ENCODE measurements at regions not wholly inside any gene's neighbourhood (a gene's known extent, or its start where the extent isn't known, plus 50 kb on each side); places are given as distances from the start of the nearest gene placed in this dataset.

GRCh38 chr4:129371065-129371464 lies 275.1 kb downstream of the C4orf33 start:
- H3K36me3 ChIP-seq (replicated peaks in 1 of 2; ENCODE audit: control insufficient read depth in 1 of 2, insufficient read depth in 2 of 2, low read length in 2 of 2), result no peaks in the 10 kb centered on the region
- H4K20me1 ChIP-seq (ENCODE audit: insufficient read depth, low read length), result no peaks in the 10 kb centered on the region
- no peaks in the 10 kb centered on the region for H3K4me1 ChIP-seq (ENCODE audit: control insufficient read depth in 1 of 2, insufficient read depth in 2 of 2, low read length in 2 of 2)
- H3K27ac ChIP-seq (ENCODE audit: low read depth in 1 of 2, low read length in 2 of 2), result no peak overlapping the region
- no peak overlapping the region for H2AFZ ChIP-seq (ENCODE audit: insufficient read depth, low read depth, low read length, poor library complexity, severe bottlenecking)
- H3K4me3 ChIP-seq (replicated peaks in 1 of 3; ENCODE audit: low read depth in 2 of 3, low read length in 3 of 3), result no peak overlapping the region
- peaks cover 0 to 7% of the 10 kb centered on the region in 2 donors for H3K27me3 ChIP-seq (ENCODE audit: control insufficient read depth in 2 of 2, insufficient read depth in 2 of 2, low read length in 2 of 2)
- TF ChIP-seq, protein P1, sequence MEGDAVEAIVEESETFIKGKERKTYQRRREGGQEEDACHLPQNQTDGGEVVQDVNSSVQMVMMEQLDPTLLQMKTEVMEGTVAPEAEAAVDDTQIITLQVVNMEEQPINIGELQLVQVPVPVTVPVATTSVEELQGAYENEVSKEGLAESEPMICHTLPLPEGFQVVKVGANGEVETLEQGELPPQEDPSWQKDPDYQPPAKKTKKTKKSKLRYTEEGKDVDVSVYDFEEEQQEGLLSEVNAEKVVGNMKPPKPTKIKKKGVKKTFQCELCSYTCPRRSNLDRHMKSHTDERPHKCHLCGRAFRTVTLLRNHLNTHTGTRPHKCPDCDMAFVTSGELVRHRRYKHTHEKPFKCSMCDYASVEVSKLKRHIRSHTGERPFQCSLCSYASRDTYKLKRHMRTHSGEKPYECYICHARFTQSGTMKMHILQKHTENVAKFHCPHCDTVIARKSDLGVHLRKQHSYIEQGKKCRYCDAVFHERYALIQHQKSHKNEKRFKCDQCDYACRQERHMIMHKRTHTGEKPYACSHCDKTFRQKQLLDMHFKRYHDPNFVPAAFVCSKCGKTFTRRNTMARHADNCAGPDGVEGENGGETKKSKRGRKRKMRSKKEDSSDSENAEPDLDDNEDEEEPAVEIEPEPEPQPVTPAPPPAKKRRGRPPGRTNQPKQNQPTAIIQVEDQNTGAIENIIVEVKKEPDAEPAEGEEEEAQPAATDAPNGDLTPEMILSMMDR (IDR thresholded peaks at IDR 0.05), result no peak
- H3K79me2 ChIP-seq (ENCODE audit: insufficient read depth, low read length), result no peaks in the 10 kb centered on the region
- intact Hi-C loops (cut with micrococcal nuclease), result no loop called here
- H3K27me3 Mint-ChIP-seq (ENCODE audit: low read depth in 3 of 3), result peaks cover 2 to 11% (median 6%) of the 10 kb centered on the region in 3 donors
- no peak for DNase-seq
- no peaks in the 10 kb centered on the region for H3K9me3 Mint-ChIP-seq
- WGBS (ENCODE audit: insufficient coverage), result no CpG with 5 or more reads among the region's 4 CpGs
- no peak overlapping the region for H3K4me3 Mint-ChIP-seq
- H3K9me3 ChIP-seq (replicated peaks in 1 of 2; ENCODE audit: control insufficient read depth in 1 of 2, insufficient read depth in 1 of 2, low read length in 2 of 2), result no peaks in the 10 kb centered on the region
- no peak overlapping the region for H3K9ac ChIP-seq (ENCODE audit: insufficient read depth, low read length, poor library complexity, severe bottlenecking)
- no peaks in the 10 kb centered on the region for H3K36me3 Mint-ChIP-seq
- H3K4me2 ChIP-seq (replicated peaks; ENCODE audit: extremely low read depth, low read length, poor library complexity, severe bottlenecking), result no peak overlapping the region
- H3K27ac Mint-ChIP-seq, result no peak overlapping the region
- H3K4me1 Mint-ChIP-seq, result peaks cover under 1% of the 10 kb centered on the region

GRCh38 chr4:129371926-129372325 lies 276.0 kb downstream of the C4orf33 start:
- no peaks in the 10 kb centered on the region for H3K79me2 ChIP-seq (ENCODE audit: insufficient read depth, low read length)
- no peaks in the 10 kb centered on the region for H3K9me3 ChIP-seq (replicated peaks in 1 of 2; ENCODE audit: control insufficient read depth in 1 of 2, insufficient read depth in 1 of 2, low read length in 2 of 2)
- Mint-ChIP-seq H3K4me3 (no peak overlapping the region), H3K27ac (no peak overlapping the region), H3K27me3 (ENCODE audit: low read depth in 3 of 3) (peaks cover 2 to 11% (median 6%) of the 10 kb centered on the region in 3 donors), H3K4me1 (no peaks in the 10 kb centered on the region), H3K36me3 (no peaks in the 10 kb centered on the region), H3K9me3 (no peaks in the 10 kb centered on the region)
- no peaks in the 10 kb centered on the region for H3K36me3 ChIP-seq (replicated peaks in 1 of 2; ENCODE audit: control insufficient read depth in 1 of 2, insufficient read depth in 2 of 2, low read length in 2 of 2)
- no peaks in the 10 kb centered on the region for H3K4me1 ChIP-seq (ENCODE audit: control insufficient read depth in 1 of 2, insufficient read depth in 2 of 2, low read length in 2 of 2)
- WGBS (ENCODE audit: insufficient coverage), result 86% methylated on average over 1 of the region's 3 CpGs
- H3K4me2 ChIP-seq (replicated peaks; ENCODE audit: extremely low read depth, low read length, poor library complexity, severe bottlenecking), result no peak overlapping the region
- H2AFZ ChIP-seq (ENCODE audit: insufficient read depth, low read depth, low read length, poor library complexity, severe bottlenecking), result no peak overlapping the region
- no peak overlapping the region for H3K4me3 ChIP-seq (replicated peaks in 1 of 3; ENCODE audit: low read depth in 2 of 3, low read length in 3 of 3)
- intact Hi-C loops (cut with micrococcal nuclease), result no loop called here
- H4K20me1 ChIP-seq (ENCODE audit: insufficient read depth, low read length), result no peaks in the 10 kb centered on the region
- no peak for DNase-seq
- TF ChIP-seq, protein P1 (IDR thresholded peaks at IDR 0.05), result no peak
- H3K27me3 ChIP-seq (ENCODE audit: control insufficient read depth in 2 of 2, insufficient read depth in 2 of 2, low read length in 2 of 2), result peaks cover 0 to 7% of the 10 kb centered on the region in 2 donors
- no peak overlapping the region for H3K27ac ChIP-seq (ENCODE audit: low read depth in 1 of 2, low read length in 2 of 2)
- no peak overlapping the region for H3K9ac ChIP-seq (ENCODE audit: insufficient read depth, low read length, poor library complexity, severe bottlenecking)
